Ishikawa (cell line): ENCODE measurements at regions not wholly inside any gene's neighbourhood (a gene's known extent, or its start where the extent isn't known, plus 50 kb on each side); places are given as distances from the start of the nearest gene placed in this dataset.

Source experiments
- MAX ChIP-seq: IDR thresholded peaks from 2 replicates; pipeline ENCODE4 v1.6.1; 2012
- TAF1 ChIP-seq: IDR thresholded peaks from 2 replicates; pipeline ENCODE4 v1.6.1; 2012; ENCODE audit warnings: low read depth, mild to moderate bottlenecking
- USF1 ChIP-seq: IDR thresholded peaks from 2 replicates; pipeline ENCODE4 v1.6.1; 2012
- YY1 ChIP-seq: IDR thresholded peaks from 2 replicates; pipeline ENCODE4 v1.6.1; 2012; ENCODE audit warnings: low read depth

DNA sequence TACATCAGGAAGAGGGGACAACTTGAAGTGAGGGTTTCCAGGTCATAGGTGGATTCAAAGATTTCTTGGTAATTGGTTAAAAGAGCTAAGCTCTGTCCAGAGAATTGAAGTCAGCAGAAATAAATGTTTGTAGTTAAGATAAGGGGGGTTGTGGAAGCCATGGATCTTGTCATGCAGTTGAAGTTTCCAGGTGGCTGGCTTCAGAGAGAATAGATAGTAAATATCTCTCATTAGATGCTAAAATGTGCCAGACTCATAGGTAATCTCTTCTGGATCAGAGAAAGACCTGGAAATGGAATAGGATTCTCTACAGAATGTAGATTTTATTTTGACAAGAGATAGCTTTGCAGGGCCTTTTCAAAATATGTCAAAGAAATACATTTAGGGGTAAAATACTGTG lies 491.7 kb downstream of the PRR16 start:
- TF ChIP-seq TAF1 (no peak), MAX (no peak), YY1 (no peak), USF1 (no peak)
